AG20443 (cell line): ENCODE measurements at regions not wholly inside any gene's neighbourhood (a gene's known extent, or its start where the extent isn't known, plus 50 kb on each side); places are given as distances from the start of the nearest gene placed in this dataset.

Experiments
- DNase-seq: peaks from one replicate; pipeline ENCODE4 v3.0.0; 2012; ENCODE audit warnings: low spot score, mixed read lengths

DNA sequence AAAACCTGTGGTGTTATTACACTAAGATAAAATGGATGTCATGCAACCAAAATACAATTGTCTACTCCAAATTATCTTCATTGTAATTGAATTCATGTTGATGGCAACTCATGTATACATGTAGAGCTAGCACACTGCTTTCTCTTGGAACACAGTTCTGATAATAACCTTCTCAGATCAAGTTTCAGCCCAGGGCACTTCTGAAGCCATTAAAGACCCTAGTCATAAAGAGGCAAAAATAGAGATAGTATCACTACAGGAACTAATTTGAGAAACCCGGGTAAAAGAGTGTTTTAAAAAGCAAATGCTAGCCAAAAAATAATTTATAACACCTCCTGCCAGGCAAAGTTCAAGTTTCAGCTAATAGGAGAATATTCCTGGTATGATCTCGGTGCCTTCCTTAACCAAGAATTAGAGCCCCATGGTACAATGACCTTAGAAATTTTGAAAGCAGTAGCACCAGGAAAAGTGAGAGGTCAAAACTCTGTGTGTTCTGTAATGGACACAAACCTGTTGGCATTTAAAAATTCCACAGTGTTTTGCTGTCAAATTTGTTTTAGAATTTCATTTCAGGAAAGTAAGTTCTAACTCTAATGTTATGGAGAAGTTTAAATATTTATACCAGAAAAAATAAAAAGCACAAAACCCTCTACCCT, 105.0 kb upstream of the FRMD6 start:
- DNase-seq = no peak

DNA sequence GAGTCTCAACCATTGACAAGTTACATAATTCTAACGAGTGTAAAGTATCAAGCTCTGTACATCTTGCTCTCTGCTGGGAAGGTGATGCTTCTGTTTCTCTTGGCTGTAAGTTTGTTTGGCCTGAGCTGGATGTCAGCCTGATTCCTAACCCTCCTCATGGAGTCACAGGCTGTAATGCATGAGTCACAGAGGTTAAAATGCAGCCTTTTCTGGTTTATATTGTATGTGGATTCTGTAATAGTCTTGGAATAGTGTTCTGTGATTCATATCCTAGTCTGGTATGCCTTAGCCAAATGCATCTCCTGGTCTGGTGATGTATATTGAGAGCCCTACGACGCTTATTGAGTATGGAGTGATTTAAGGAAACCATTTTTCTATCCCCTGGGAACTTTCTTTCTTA, 104.5 kb upstream of the FRMD6 start:
- DNase-seq = peak; percentile 87

DNA sequence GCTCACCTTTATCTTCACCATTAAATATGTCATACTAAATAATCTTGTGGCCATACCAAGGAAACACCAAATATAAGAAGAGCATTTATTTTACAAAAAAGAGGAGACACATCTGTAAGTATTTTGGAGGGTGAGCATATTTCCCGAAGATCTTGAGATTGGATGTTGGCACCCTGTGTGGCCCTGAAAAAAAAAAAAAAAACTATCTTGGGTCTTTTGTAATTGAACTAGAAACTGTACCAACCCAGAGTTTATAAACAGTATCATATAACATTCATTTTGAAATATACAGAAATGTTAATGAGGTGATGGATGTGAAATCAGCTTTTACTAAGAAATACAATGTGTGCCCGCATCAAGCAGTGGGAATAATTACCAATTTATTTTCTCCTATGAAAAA, 104.0 kb upstream of the FRMD6 start:
- DNase-seq = no peak

DNA sequence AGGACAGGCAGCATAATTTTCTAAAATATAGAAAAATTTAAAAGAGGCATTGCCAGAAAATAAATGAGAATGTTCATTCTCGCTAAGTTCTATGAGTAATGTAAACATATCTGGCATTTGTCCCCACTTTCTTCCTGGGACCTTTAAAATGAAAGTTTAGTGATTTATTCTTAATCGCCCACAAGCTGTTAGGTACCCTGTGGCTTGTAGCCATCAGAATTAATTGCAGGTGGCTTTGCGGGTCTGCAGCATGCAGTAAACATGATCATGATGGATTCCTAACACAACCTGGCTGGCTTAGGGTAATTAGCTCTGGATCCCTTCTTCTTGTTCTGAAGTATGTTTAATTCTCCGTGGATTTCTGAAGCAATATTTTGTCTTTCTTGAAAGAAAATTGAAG, 103.5 kb upstream of the FRMD6 start:
- no peak for DNase-seq

DNA sequence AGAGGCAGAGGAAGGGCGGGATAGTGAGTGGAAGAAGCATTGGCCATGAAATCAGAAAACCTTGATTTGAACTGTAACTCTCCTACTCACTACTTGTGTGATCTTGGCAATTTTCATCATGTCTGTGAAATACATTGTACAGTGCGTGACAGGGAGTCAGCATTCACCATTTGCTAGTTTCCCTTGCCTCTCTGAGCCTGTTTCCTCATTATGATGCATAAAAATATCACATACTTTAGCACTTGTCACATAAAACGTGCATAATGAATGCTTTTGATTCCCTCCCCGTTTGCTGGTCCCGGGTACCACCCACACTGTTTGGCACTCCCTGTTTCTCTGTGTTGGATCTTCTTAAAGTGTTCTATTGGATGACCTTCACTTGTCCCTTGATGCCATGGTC, 101.1 kb upstream of the FRMD6 start:
- DNase-seq = no peak

DNA sequence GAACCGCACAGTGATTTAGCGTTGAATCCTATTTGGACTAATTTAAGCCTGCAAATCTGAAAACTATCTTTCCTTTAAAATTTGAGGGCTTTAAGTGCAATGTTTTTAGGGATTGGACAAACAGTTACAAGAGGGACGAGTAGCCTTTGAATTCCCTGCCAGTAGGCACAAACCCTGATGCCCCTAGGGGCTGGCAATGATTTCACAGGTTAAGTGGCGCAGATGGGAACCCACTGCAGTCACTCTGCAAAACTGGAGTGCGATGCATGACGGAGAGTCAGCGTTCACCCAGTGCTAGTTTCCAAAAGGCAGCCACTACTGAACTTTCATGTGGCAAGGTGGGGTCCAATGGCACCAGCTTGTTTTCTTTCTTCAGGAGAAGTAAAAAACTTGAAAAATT, 99.4 kb upstream of the FRMD6 start:
- DNase-seq = no peak

DNA sequence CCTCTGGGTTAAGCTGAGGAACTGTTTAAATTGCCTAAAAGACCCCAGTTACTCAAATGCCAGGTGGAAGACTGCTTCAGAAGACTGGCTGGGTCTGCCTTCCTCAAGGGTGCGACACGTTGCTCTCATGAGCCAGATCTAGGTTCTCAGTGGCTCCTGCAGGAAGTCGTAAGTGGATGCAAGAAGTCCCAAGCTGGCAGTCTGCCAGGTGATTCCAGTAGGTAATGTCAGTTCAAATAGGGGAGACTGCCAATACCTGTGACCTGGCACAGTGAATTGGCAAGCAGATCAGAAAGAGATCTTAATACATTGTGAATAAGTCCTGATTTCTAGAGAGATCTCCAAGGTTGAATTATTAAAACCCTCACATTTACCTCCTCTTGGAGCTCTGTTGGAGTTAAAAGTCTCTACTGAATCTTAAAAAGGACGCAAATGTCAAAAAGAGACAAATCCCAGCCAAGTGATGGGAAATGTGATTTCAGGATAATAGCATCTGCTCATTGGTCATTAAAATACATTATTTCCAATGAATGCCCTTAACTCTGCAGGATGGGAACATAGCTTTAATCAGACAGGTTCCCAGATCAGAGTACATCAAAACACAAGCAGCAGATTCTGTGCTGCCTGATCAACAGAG, 98.8 kb upstream of the FRMD6 start:
- DNase-seq = no peak

DNA sequence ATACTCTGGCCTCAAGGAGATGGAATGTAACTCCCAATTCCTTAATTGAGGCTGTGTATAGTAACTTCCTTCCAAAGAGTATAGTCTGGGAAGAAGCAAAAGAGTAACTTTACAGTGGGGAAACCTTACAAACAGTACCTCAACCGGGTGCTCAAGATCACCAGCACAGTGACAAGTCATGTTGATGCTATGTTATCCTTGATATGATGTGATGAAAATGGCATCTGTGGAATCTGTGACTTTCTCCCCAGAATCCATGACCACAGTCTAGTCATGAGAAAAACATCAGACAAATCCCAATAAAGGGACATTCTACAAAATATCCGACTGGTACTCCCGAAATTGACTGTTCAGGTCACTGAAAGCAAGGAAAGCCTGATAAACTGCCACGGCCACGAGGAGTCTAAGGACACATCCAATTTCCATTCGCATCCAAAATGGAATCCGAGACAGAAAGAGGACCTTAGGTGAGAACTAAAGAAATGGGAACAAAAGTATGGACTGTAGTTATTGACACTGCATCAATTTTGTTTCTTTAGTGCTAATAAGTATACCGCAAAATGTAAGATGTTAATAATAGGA, 97.3 kb upstream of the FRMD6 start:
- DNase-seq = peak; percentile 84

DNA sequence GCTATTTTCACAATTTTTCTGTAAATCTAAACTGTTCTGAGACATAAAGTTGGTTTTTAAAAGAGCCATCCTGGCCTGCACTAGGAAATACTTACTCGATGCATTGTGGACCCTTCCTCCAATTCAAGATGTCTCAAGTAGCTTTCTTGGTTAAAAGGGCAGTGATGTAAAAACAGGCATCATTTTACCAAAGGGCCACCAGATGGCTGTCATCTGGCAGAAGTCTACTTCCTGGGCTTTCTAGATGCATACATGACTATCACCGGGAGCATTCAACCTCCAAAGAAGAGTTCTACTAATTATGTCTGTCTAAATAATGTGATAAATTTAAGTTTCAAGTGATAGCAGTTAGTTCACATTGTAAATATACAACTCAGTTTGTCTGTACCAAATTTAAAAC, 96.8 kb upstream of the FRMD6 start:
- DNase-seq = peak; percentile 37

DNA sequence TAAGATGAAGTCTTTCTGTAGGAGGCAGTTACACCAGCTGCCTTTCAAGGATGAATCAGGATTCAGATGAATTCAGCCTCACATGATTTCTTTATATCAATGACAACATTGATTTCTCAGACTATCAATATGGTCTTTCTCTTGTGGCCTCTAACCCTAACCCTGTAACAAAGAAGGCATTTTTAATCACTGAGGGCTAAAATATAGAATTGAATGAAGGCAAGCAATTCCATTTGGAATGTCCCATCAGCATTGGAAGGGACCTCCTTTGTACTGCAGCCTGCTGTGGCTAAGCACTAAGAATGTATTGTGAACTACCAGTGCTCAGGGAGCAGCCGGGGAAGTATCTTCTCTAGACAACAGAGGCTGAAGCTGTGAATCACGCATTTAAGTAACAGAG, 90.6 kb upstream of the FRMD6 start:
- no peak for DNase-seq

DNA sequence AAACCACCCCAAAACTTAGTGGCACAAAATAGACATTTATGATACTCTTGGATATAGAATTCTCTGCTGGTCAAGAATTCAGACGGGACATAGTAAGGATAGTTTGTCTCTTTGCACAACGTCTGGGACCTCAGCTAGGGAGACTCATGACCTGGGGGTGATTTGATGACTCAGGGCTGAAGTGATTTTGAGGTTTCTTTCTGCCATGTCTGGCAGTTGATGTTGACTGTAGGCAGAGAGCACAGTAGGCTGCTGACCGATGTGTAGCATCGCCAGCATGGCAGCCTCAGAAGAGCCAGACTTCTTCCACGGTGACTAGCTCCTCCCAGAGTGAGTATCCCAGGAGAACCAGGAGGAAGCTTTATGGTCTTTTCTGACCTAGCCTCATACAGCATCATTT, 88.9 kb upstream of the FRMD6 start:
- no peak for DNase-seq

DNA sequence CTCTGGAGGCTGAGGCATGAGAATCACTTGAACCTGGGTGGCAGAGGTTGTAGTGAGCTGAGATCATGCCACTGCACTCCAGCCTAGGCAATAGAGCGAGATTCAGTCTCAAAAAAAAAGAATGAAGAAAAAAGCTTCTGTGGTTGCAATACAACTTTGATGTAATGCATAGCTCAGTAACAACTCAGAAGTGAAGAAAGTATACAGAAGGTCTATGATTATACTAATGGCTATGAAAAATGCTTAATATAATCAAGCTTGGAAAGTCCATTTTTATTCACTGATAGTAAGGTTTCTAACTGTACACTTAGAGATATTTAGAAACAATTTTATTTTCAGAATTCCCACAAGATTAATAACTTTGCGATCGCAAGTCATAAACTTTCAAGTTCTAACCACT, 88.2 kb upstream of the FRMD6 start:
- DNase-seq = no peak

DNA sequence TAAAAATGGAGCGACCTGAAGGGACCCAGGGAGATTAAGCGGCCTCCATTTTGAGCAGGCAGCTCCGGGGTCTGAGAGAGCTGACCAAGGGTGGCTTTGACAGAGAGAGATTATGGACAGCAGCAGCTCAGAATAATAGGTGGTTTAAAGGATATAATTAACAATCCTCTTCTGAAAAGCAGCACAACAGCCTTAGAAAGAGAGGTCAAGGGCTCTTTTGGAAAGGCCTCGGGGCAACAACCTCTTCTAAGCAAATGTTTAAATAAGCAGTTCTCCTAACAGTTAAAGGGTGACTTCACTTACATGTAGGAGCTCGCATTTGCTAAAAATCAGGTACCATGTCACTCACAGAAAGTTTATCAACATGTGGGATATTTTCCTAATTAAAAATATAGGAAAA, 87.2 kb upstream of the FRMD6 start:
- no peak for DNase-seq

DNA sequence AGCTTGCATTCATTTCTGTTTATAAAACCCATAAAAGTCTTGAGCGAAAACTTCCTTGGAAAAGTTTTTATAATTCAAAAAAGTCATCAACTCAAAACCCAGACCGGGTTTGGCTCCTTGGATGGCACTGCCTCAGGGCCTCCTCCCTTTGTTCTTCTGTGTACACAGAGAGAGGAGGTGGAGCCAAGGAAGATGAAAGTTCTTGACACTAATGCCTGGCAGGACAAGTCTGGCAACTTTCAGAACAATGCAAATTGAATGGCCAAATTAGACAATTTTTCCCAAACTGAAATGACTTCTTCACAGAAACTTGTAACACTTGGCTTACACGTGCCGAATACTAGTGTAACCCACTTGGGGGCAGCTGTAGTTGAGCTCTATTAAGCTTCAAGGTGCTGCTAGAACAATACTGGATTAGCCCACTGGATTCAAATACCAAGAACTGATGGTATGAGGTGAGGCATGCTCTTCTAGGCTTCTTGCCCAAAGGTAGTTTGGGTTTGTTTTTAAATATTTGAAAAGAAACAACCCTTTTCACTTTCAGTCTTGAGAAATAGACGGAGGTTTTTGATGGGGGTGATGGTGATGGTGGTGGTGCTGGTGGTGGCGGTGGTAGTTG, 86.6 kb upstream of the FRMD6 start:
- no peak for DNase-seq

DNA sequence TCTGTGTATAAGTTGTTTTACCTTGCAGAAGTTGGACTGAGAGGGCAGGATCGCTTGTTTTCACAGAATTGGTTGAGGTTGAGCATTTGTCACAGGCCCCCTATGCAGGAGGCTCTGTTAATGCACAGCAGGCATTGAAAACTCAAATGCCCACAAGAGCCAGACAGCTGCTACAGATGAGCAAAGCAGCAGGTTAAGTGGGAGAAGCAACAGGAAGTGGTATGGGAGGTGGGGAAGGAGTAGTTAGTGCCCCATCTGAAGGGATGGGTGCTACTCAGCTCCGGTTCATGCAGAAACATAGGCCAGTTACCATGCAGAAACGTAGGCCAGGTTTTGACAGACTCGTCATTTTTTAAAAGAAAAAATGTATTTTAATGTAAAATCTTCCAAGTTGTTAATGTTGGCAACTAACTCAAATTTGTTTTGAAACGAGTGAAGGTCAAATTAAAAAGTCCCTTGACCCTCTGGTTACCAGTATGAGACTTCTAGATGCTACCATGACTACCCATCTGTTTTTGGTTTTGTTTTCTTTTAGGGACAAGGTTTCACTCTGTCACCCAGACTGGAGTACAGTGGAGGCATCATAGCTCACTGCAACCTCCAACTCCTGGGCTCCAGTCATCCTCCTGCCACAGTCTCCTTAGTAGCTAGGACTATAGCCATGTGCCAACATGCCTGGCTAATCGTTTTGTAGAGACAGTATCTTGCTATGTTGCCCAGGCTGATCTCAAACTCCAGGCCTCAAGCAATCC, 84.7 kb upstream of the FRMD6 start:
- no peak for DNase-seq

DNA sequence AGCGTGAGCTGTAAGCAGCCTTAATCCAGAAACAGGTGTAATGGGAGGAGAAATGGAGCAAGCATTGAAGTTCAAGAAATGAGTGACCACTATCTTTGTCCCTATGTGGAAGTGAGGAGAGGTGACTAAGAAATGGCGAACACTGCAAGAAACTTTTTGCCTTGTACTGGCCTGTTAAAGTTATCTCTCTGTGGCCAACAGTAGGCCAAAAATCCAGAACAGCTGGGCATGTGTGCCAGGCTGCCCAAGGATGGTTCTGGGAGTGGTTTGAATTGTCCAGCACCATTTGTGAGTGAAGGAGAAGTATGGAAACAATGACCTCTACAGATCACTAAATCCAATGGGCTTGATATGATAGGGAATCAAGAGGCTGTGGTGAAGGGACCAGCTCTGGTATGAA, 83.3 kb upstream of the FRMD6 start:
- no peak for DNase-seq

DNA sequence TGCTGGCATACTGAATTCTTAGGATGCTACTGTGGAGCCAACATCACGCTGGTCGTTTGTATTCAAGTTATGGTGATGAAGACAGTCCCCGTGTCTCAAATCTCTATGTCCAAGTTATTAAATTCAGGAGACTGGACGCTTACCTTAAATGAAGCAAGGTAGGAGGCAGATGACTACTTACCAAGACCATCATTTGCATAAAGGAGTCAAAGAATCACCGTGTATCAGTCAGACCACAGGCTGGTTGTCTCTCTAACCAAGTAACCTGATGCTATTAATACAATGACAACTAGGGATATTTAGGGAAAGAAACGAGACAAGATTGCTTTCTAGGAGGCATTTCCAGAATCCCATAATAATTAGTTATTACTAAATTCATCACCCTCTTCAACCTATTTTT, 78.1 kb upstream of the FRMD6 start:
- DNase-seq = no peak

DNA sequence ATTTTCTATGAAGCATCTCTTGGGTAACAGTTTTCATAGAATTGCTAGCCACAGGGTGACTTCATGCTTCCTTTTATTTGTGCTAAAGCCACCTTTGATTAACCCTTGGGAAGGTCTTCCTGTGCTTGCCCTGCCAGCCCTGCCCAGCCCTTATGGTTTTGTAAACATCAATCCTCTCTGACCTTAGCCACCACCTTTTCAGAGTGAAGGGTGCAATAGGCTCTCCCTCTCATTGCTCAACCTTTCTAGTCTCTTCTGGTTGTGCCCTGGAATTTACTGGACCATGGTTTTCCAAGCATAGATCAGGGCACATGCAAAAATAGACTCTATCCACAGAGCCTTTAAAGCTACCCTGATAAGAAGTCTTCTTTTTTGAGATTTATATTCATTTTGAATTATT, 77.7 kb upstream of the FRMD6 start:
- DNase-seq = no peak

DNA sequence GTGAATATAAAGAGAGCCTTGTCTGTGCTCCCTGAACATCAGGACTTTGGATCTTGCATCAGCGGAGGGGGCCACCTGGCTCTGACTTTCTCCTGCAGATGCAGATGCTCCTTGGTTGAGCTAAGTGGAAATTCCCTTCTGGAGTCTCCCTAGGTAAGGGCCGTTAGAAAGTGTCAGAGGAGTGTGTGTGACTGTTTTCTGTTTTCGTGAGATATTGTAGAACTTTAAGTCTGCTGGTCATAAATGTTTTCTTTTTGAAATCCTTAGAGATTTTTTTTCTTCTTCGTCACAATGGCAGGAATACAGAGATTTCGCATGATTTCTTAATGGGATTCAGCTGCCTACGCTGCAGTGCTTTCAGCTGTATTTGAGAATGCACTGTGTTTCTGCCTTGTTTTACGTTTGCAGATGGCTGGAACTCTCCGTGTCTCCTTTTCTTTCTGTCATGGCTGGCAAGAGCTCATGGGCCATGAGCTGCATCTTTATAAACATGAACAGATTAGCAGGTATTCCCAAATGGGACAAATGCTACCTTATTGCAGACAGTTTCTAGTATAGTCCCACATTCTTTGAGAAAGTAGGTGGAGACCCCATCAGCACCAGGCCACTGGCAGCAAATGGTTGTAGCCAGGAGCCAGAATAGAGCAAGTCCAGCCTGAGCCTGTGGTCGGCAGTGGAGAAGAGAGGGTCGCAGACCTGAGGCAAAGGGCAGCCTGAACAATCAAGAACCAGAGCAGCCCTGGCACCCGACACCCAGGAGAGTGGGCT, 76.2 kb upstream of the FRMD6 start:
- peak; percentile 35 for DNase-seq

DNA sequence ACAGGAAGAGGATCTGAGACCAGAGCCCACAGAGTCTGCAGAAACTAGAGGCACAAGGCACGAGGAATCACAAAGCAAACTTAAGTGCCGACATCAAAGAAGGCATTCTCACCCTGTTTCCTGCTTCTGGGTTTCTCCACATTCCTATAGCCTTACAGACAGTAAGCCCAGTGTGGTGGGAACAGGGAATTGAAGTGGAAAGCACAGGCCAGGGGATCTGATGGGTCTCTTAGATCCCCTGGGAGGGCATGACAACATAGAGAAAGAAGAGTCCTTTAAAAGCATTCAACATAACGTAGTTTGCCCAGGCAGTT, 75.6 kb upstream of the FRMD6 start:
- DNase-seq = peak; percentile 23

DNA sequence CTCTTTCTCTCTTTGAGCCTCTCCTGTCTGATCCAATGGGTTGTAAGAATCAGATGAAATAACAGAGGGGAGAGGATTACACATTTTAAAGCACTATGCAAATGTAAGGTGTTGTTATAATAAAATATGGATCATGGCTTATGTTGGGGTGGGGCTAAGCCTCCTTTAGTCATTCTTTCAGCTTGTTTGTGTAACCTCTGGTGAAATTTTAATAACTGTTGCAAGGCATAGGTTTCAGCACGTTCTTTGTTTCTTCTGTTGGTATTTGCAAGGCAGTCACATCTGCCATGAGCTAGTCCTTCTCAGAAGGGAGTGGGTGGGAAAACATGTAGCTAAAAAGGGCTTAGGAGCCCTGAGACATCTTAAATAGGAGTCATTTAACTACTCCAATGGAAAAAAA, 74.8 kb upstream of the FRMD6 start:
- no peak for DNase-seq

DNA sequence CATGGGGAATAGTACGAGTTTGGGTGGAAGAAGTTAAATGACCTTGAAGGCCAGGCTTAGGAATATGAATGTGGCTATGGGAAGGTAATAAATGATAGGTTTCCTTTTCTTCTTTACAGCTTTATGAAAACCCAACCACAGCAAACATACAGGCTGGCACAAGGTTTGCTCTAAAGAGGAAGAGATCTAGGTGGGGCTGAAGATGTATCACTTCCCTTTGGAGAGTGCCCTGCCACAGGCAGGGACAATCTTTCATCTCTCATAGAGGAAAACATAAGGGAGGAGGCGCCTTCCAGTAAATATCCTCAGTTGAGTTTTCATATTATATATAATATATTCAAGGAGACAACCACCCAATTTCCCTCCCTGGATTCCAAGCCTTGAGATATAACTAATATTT, 72.9 kb upstream of the FRMD6 start:
- DNase-seq = no peak
